Activated naive CD8-positive, alpha-beta T cell treated with anti-CD3 and anti-CD28 coated beads, Interleukin-2, amount 10 ng/mL, durations not matched to agents 7 days and 5 days (primary cell): ENCODE measurements at regions not wholly inside any gene's neighbourhood (a gene's known extent, or its start where the extent isn't known, plus 50 kb on each side); places are given as distances from the start of the nearest gene placed in this dataset.
"Not testable (repeated sequence)": the region's sequence is repeated elsewhere in the genome, so short reads cannot be mapped to it uniquely, and the experiment has no call there.

Source experiments
- ATAC-seq: fragments of 150-1000 bp; cut with Tn5 transposase; one replicate; pipeline ENCODE4 v1.10.0; 2021; ENCODE audit warnings: low read depth, moderate library complexity
- POLR2A ChIA-PET: fragments of 350-600 bp; sonication (Branson Sonifier 250); formaldehyde crosslinking; loops from one replicate; lab custom pipeline; 2021; ENCODE audit warnings: antibody characterized with exemption; lab: Charles Lee
- DNase-seq: peaks from one replicate; pipeline ENCODE4 v3.0.0; 2021
- H3K27ac Mint-ChIP-seq: one replicate; pipeline ENCODE4 v1.8.0; 2022; ENCODE audit warnings: mild to moderate bottlenecking, mixed read lengths
- H3K27me3 Mint-ChIP-seq: one replicate; pipeline ENCODE4 v1.8.0; 2022; ENCODE audit warnings: mild to moderate bottlenecking, moderate library complexity, mixed read lengths
- H3K36me3 Mint-ChIP-seq: one replicate; pipeline ENCODE4 v1.8.0; 2021; ENCODE audit warnings: mild to moderate bottlenecking, mixed read lengths
- H3K4me1 Mint-ChIP-seq: one replicate; pipeline ENCODE4 v1.8.0; 2021; ENCODE audit warnings: mixed read lengths
- H3K4me3 Mint-ChIP-seq: one replicate; pipeline ENCODE4 v1.8.0; 2022; ENCODE audit warnings: mild to moderate bottlenecking, moderate library complexity, mixed read lengths
- H3K9me3 Mint-ChIP-seq: one replicate; pipeline ENCODE4 v1.8.0; 2021; ENCODE audit warnings: mixed read lengths

- peak overlapping the region; percentile 80 for H3K4me3 Mint-ChIP-seq
- no peak for DNase-seq
- H3K4me1 Mint-ChIP-seq, result peaks cover 20% of the 10 kb centered on the region
- no peak for ATAC-seq
- POLR2A ChIA-PET, result no interaction called here
- H3K9me3 Mint-ChIP-seq, result no peaks in the 10 kb centered on the region
- no peak overlapping the region for H3K27ac Mint-ChIP-seq
- H3K36me3 Mint-ChIP-seq, result no peaks in the 10 kb centered on the region
- H3K27me3 Mint-ChIP-seq, result peaks cover 65% of the 10 kb centered on the region
Observed at GRCh38 chr6:28657381-28657768, 131.7 kb downstream of the GPX5 start.

DNA sequence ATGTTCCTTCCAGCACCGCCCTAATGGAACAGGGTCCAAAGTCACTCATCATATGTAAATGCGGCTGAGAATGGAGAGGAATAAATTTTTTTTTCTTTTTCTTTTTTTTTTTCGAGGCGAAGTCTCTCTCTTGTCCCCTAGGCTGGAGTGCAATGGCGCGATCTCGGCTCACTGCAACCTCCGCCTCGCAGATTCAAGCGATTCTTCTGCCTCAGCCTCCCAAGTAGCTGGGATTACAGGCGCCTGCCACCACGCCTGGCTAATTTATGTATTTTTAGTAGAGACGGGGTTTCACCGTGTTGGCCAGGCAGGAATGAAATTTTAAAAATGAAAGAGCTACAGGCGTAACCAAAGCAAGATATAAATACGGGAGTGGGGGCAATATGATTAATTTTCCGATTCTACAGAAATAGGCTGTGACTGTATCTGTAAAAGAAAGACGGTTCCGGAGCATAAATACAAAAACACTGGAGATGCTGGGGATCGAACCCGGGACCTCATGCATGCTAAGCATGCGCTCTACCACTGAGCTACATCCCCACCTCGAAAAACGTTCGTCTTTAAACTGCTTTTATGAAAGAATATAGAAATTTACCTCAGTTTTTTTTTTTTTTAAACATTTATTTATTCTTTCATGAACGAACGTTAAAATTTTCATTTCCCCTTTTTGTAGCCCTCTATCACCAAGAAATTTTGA lies 132.2 kb downstream of the GPX5 start:
- H3K4me1 Mint-ChIP-seq, result peaks cover 20% of the 10 kb centered on the region
- DNase-seq, result no peak
- H3K36me3 Mint-ChIP-seq, result no peaks in the 10 kb centered on the region
- H3K9me3 Mint-ChIP-seq, result no peaks in the 10 kb centered on the region
- H3K27ac Mint-ChIP-seq, result peak overlapping the region; percentile 55
- peak overlapping the region; percentile 80 for H3K4me3 Mint-ChIP-seq
- POLR2A ChIA-PET, result no interaction called here
- ATAC-seq, result peak; percentile 67
- peaks cover 65% of the 10 kb centered on the region for H3K27me3 Mint-ChIP-seq

DNA sequence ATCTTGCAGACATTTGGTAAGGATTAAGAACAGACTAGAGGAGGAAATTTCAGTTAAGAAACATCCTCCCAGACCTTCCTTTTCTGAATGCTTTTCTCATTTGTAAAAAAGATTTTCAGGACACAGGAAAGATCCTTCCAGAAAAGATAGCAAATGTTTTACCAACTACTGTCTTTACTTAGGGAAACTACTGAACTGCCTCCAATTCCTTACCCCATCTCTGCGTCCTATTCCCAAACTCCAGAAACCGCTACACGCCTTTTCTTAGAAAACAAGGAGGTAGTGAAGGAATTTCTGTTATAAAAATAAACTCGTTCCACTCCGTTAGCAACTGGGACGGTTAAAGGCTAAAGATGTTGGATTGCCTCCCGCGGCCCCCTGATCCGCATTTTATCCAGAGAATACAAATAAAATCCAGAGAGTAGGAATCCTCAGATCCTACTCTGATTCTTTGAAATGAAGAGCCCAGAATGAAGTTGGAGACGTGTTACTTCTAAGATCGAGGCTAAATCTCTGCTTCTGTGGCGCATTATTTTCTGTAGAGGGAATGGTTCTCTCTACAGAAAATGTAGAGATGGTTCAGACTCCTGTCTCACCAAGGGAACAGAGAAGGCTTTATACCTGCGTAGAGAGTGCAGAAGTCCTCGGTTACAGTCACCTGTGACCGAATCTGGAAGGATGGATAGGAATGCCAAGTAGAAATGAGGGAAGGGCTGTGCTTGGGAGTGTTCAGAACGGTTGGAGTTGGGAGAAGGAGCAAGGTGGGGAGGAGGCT lies 133.0 kb downstream of the GPX5 start:
- Mint-ChIP-seq H3K4me1 (peaks cover 20% of the 10 kb centered on the region), H3K4me3 (peak overlapping the region; percentile 80), H3K36me3 (no peaks in the 10 kb centered on the region), H3K27ac (peak overlapping the region; percentile 44), H3K9me3 (no peaks in the 10 kb centered on the region), H3K27me3 (peaks cover 65% of the 10 kb centered on the region)
- no peak for ATAC-seq
- no peak for DNase-seq
- POLR2A ChIA-PET, result no interaction called here

DNA sequence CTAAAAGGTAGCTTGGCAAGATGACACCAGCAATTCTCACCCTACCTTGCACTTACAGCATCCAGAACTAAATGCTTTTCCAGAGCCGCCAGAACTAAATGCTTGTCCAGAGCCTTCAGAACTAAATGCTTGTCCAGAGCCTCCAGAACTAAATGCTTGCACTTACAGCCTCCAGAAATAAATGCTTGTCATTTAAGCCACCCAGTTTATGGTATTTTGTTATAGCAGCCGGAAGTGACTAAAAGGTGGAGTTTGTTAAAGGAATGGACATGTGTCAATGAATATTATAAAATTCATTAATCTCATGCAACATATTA lies 133.5 kb downstream of the GPX5 start:
- H3K27ac Mint-ChIP-seq, result no peak overlapping the region
- H3K4me3 Mint-ChIP-seq, result peak overlapping the region; percentile 80
- H3K4me1 Mint-ChIP-seq, result peaks cover 20% of the 10 kb centered on the region
- H3K9me3 Mint-ChIP-seq, result no peaks in the 10 kb centered on the region
- ATAC-seq (no peak), DNase-seq (no peak)
- POLR2A ChIA-PET, result no interaction called here
- H3K27me3 Mint-ChIP-seq, result peaks cover 63% of the 10 kb centered on the region
- no peaks in the 10 kb centered on the region for H3K36me3 Mint-ChIP-seq

DNA sequence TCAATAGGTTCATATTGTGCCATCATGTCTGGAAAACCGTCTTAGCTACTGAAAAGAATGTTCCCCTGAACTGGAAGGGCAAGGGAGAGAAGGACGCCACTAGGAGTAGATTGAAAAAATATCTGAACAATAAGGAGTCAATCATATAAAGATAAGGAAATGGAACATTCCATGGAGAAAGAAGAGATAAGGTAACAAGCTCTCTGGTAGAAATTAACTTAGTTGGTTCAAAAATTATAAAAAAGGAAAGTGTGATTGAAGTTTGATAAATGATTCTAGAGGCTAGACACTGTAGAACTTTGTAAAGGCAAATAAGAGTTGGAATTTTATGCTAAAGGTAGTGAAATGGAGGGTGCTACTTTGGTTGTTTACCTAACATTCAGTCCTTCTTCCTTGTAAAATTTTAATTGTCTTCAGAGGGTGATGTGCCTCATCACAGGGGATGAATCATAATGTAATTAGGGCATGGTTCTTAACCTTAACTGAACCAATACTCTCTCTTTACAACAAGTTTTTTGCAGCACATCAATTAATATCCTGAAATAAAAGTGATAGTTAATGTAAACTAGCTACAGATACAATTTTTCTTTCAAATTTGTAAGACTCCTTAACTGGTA lies 135.5 kb downstream of the GPX5 start:
- peaks cover 20% of the 10 kb centered on the region for H3K4me1 Mint-ChIP-seq
- POLR2A ChIA-PET, result no interaction called here
- no peaks in the 10 kb centered on the region for H3K36me3 Mint-ChIP-seq
- no peak overlapping the region for H3K4me3 Mint-ChIP-seq
- H3K27me3 Mint-ChIP-seq, result peaks cover 55% of the 10 kb centered on the region
- H3K9me3 Mint-ChIP-seq, result no peaks in the 10 kb centered on the region
- ATAC-seq (no peak), DNase-seq (no peak)
- H3K27ac Mint-ChIP-seq, result no peak overlapping the region

- Mint-ChIP-seq H3K4me3 (no peak overlapping the region), H3K27me3 (peaks cover 21% of the 10 kb centered on the region), H3K27ac (no peak overlapping the region), H3K9me3 (no peaks in the 10 kb centered on the region), H3K4me1 (no peaks in the 10 kb centered on the region), H3K36me3 (no peaks in the 10 kb centered on the region)
- DNase-seq (no peak), ATAC-seq (no peak)
- POLR2A ChIA-PET, result interaction anchor here (0.7 kb wide), 1 partner anchor 11 kb away, joined by 6 read pairs; no protein-coding TSS in a partner anchor
Observed at GRCh38 chr6:28664870-28665396, 139.3 kb downstream of the GPX5 start.

DNA sequence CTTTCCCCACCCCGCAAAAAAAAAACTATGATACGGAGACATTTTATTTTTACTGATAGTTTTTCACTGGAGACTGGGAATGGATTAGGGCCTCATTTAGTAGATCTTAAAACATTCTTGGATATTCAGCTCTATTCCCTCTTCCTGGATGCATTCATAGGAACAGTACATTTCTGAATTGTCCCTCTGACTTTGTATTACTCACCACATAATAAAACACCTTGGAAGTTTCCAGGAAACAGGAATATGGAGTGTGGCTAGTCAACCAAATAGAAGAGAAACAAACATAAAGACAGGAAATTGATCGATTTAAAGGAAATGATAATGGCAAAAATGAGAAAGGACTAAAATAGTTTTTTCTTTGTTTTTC lies 147.7 kb downstream of the GPX5 start:
- H3K4me3 Mint-ChIP-seq, result peak overlapping the region; percentile 69

GRCh38 chr6:28673787-28674671 lies 148.3 kb downstream of the GPX5 start:
- Mint-ChIP-seq H3K4me3 (peak overlapping the region; percentile 69), H3K9me3 (no peaks in the 10 kb centered on the region), H3K27me3 (peaks cover 43% of the 10 kb centered on the region), H3K4me1 (peaks cover 6% of the 10 kb centered on the region), H3K36me3 (no peaks in the 10 kb centered on the region), H3K27ac (no peak overlapping the region)
- POLR2A ChIA-PET, result no interaction called here
- DNase-seq (no peak), ATAC-seq (no peak)

More for the DNA sequence above, 147.7 kb downstream of the GPX5 start:
- POLR2A ChIA-PET, result no interaction called here
- Mint-ChIP-seq H3K4me1 (peaks cover 6% of the 10 kb centered on the region), H3K9me3 (no peaks in the 10 kb centered on the region), H3K27ac (no peak overlapping the region), H3K27me3 (peaks cover 40% of the 10 kb centered on the region), H3K36me3 (no peaks in the 10 kb centered on the region)
- no peak for DNase-seq
- ATAC-seq, result no peak

DNA sequence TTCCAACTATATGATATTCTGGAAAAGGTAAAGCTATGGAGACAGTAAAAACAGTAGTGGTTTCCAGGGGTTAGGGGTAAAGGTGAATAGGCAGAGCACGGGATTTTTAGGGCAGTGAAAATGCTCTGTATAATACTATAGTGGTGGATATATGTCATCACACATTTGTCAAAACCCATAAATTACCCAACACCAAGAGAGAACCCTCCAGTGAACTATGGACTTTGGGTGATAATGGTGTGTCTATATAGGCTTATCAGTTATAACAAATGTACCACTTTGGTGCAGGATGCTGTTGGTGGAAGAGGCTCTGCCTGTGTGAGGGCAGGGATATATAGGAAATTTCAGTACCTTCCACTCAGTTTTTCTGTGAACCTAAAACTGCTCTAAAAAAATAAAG lies 149.9 kb downstream of the GPX5 start:
- POLR2A ChIA-PET, result no interaction called here
- ATAC-seq, result no peak
- H3K27me3 Mint-ChIP-seq, result peaks cover 56% of the 10 kb centered on the region

DNA sequence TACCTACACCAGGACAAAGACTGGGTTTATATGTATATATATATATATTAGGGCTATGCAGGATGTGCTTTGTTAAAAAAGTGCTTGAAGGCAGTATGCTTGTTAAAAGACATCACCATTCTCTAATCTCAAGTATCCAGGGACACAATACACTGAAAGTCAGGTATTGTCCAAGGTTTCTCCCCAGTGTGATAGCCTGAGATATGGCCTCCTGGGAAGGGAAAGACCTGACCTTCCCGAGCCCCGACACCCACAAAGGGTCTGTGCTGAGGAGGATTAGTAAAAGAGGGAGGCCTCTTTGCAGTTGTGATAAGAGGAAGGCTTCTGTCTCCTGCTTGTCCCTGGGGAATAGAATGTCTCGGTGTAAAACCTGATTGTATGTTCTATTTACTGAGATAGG lies 156.9 kb downstream of the GPX5 start:
- no peaks in the 10 kb centered on the region for H3K36me3 Mint-ChIP-seq
- peaks cover 20% of the 10 kb centered on the region for H3K4me1 Mint-ChIP-seq
- POLR2A ChIA-PET, result no interaction called here
- no peak for DNase-seq
- H3K9me3 Mint-ChIP-seq, result no peaks in the 10 kb centered on the region
- peaks cover 68% of the 10 kb centered on the region for H3K27me3 Mint-ChIP-seq
- no peak overlapping the region for H3K27ac Mint-ChIP-seq
- no peak for ATAC-seq
- no peak overlapping the region for H3K4me3 Mint-ChIP-seq

More for the DNA sequence above, 149.9 kb downstream of the GPX5 start:
- Mint-ChIP-seq H3K27ac (no peak overlapping the region), H3K4me3 (no peak overlapping the region), H3K9me3 (no peaks in the 10 kb centered on the region), H3K36me3 (no peaks in the 10 kb centered on the region), H3K4me1 (peaks cover 6% of the 10 kb centered on the region)
- DNase-seq, result no peak

- H3K4me3 Mint-ChIP-seq, H3K27ac Mint-ChIP-seq, DNase-seq, H3K9me3 Mint-ChIP-seq, H3K36me3 Mint-ChIP-seq, POLR2A ChIA-PET, ATAC-seq: not testable (repeated sequence)
- Mint-ChIP-seq H3K4me1 (peaks cover 20% of the 10 kb centered on the region), H3K27me3 (peaks cover 70% of the 10 kb centered on the region)
Observed at GRCh38 chr6:28682956-28683685, 157.4 kb downstream of the GPX5 start.

- peaks cover 72% of the 10 kb centered on the region for H3K27me3 Mint-ChIP-seq
Observed at GRCh38 chr6:28683945-28684538, 158.4 kb downstream of the GPX5 start.

More at GRCh38 chr6:28683945-28684538, 158.4 kb downstream of the GPX5 start:
- DNase-seq (no peak), ATAC-seq (no peak)
- Mint-ChIP-seq H3K4me3 (no peak overlapping the region), H3K27ac (no peak overlapping the region), H3K9me3 (no peaks in the 10 kb centered on the region), H3K4me1 (peaks cover 20% of the 10 kb centered on the region), H3K36me3 (no peaks in the 10 kb centered on the region)
- POLR2A ChIA-PET, result no interaction called here
